ENCODE measurements at regions not wholly inside any gene's neighbourhood (a gene's known extent, or its start where the extent isn't known, plus 50 kb on each side); places are given as distances from the start of the nearest gene placed in this dataset.
"Not testable (repeated sequence)": the region's sequence is repeated elsewhere in the genome, so short reads cannot be mapped to it uniquely, and the experiment has no call there.

DNA sequence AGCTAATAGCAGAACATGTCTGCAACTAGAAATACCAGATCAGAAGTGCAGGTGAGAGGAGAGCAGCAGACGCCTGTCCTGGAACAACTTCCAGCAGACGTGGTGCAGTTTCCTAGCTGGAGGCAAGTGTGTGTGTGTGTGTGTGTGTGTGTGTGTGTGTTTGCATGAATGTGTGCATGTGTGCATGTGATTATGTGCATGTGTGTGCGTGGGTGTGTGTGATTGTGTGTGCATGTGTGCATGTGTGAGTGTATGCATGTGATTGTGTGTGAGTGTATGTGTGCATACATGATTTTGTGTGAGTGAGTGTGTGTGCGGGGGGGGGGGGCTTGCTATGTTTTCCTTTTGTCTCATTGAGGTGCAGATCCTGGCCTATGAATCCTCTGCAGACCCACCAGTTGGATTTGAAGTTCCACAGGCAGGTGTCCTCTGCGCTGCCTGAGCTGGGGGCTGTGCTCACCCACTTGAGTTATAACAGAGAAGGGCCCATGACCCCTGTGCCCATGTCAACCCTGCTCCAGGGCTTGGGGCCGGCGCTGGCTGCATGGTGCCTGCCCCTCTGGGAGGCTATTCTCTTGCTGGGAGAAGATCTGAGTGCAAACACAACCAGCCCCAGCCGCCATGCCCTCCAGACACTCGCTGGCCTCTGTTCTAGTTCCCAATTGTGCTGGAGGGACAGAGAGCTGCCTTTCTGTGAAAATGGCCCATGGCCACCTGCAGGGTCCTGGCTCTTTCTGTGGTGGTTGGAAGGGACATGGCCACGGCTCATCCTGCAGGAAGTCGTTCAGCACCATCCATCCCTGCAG is 821.3 kb downstream of the BRD1 start:
- Histone ChIP-seq H3K27me3 (no peaks in the 10 kb centered on the region), H3K4me1 (ENCODE audit: insufficient read depth) (no peaks in the 10 kb centered on the region), H3K36me3 (no peaks in the 10 kb centered on the region), H3K9me3 (no peaks in the 10 kb centered on the region), H3K27ac (no peak overlapping the region), H3K4me3 (no peak overlapping the region)
- no peak for DNase-seq
- 79 to 81% (median 81%) methylated on average over 11 of the region's 11 CpGs for WGBS, 3 donors
- no peak for TF ChIP-seq EP300 (IDR thresholded peaks at IDR 0.05)
- no peak for TF ChIP-seq POLR2A (IDR thresholded peaks at IDR 0.05)
- TF ChIP-seq CTCF (IDR thresholded peaks at IDR 0.05) = no peak
- intact Hi-C loops (cut with DNase I) = no loop called here

GRCh38 chr22:49005557-49005956 is 822.1 kb downstream of the BRD1 start:
- TF ChIP-seq EP300 (IDR thresholded peaks at IDR 0.05) (no peak), POLR2A (IDR thresholded peaks at IDR 0.05) (no peak), CTCF (IDR thresholded peaks at IDR 0.05) (no peak)
- intact Hi-C loops (cut with DNase I) = no loop called here
- Histone ChIP-seq H3K27ac (no peak overlapping the region), H3K4me1 (ENCODE audit: insufficient read depth) (no peaks in the 10 kb centered on the region), H3K36me3 (no peaks in the 10 kb centered on the region), H3K9me3 (no peaks in the 10 kb centered on the region), H3K4me3 (no peak overlapping the region), H3K27me3 (no peaks in the 10 kb centered on the region)
- no peak for DNase-seq
- WGBS, 3 donors = 37 to 77% (median 76%) methylated on average over 6 to 7 of the region's 7 CpGs

- Histone ChIP-seq H3K36me3 (no peaks in the 10 kb centered on the region), H3K27me3 (no peaks in the 10 kb centered on the region), H3K27ac (no peak overlapping the region), H3K9me3 (no peaks in the 10 kb centered on the region), H3K4me1 (ENCODE audit: insufficient read depth) (no peaks in the 10 kb centered on the region), H3K4me3 (no peak overlapping the region)
- DNase-seq = no peak
- intact Hi-C loops (cut with DNase I) = no loop called here
- TF ChIP-seq CTCF (IDR thresholded peaks at IDR 0.05) = no peak
- no peak for TF ChIP-seq POLR2A (IDR thresholded peaks at IDR 0.05)
- TF ChIP-seq EP300 (IDR thresholded peaks at IDR 0.05) = no peak
- 91 to 93% (median 92%) methylated on average over 29 of the region's 29 CpGs for WGBS, 3 donors
Observed at GRCh38 chr22:49004484-49005399, 822.9 kb downstream of the BRD1 start.

- H3K27ac ChIP-seq; H3K27me3 ChIP-seq; H3K4me1 ChIP-seq (ENCODE audit: insufficient read depth); H3K36me3 ChIP-seq; H3K9me3 ChIP-seq; DNase-seq; H3K4me3 ChIP-seq; intact Hi-C loops (cut with DNase I): not testable (repeated sequence)
- WGBS, 3 donors = 91 to 96% (median 92%) methylated on average over 14 of the region's 14 CpGs
Observed at GRCh38 chr22:48997605-48998004, 830.1 kb downstream of the BRD1 start.
